Lower leg skin (tissue), 3 donors: ENCODE measurements at regions not wholly inside any gene's neighbourhood (a gene's known extent, or its start where the extent isn't known, plus 50 kb on each side); places are given as distances from the start of the nearest gene placed in this dataset.

Source experiments
- CTCF ChIP-seq, 3 donors: fragments of 450-650 bp; IDR thresholded peaks; one replicate each; pipeline ENCODE4 v1.5.1; 2016; ENCODE audit warnings: antibody characterized with exemption in 3 of 3, mild to moderate bottlenecking in 3 of 3, moderate library complexity in 2 of 3
- POLR2A ChIP-seq, 2 donors: fragments of 450-650 bp; IDR thresholded peaks; one replicate each; pipeline ENCODE4 v1.6.1; 2016 to 2017; ENCODE audit warnings: antibody characterized with exemption in 2 of 2, mild to moderate bottlenecking in 1 of 2, moderate library complexity in 1 of 2

- TF ChIP-seq POLR2A (IDR thresholded peaks at IDR 0.05) (no peak), CTCF (IDR thresholded peaks at IDR 0.05) (no peak)
Observed at GRCh38 chr18:47752796-47753645, 177.4 kb downstream of the SMAD2 start.
